Gastroesophageal sphincter (tissue), 4 donors: ENCODE measurements at regions not wholly inside any gene's neighbourhood (a gene's known extent, or its start where the extent isn't known, plus 50 kb on each side); places are given as distances from the start of the nearest gene placed in this dataset.

Experiments used
- ATAC-seq: fragments of 150-250 bp; one replicate; pipeline ENCODE4 v1.9.1; 2016; ENCODE audit warnings: mild to moderate bottlenecking, moderate library complexity
- H3K27ac ChIP-seq, 4 donors: fragments of 200-600 bp; sonication (generic) in 3 of 4; 1 replicate in 3 of 4; 2 replicates in 1 of 4; pipeline ENCODE4 v1.5.1; 2016 to 2019
- H3K27me3 ChIP-seq: fragments of 200-600 bp; sonication (generic); one replicate; pipeline ENCODE4 v1.5.1; 2019
- H3K36me3 ChIP-seq, 2 donors: fragments of 200-600 bp; sonication (generic); one replicate each; pipeline ENCODE4 v1.5.1; 2019; ENCODE audit warnings: control low read depth in 1 of 2
- H3K4me1 ChIP-seq, 3 donors: fragments of 200-600 bp; sonication (generic); 1 replicate in 2 of 3; 2 replicates in 1 of 3; pipeline ENCODE4 v1.5.1; 2016 to 2019; ENCODE audit warnings: control low read depth in 2 of 3
- H3K4me3 ChIP-seq, 2 donors: fragments of 200-600 bp; sonication (generic); one replicate each; pipeline ENCODE4 v1.5.1; 2019; ENCODE audit warnings: mild to moderate bottlenecking in 1 of 2, moderate library complexity in 1 of 2
- H3K9me3 ChIP-seq, 3 donors: fragments of 200-600 bp; sonication (generic); one replicate each; pipeline ENCODE4 v1.5.1; 2017 to 2019; ENCODE audit warnings: control low read depth in 2 of 3
- CTCF ChIP-seq, 4 experiments: fragments of 200-600 bp in 2 of 4; fragments of 450-650 bp in 2 of 4; sonication (generic) in 1 of 4; IDR thresholded peaks; one replicate each; pipeline ENCODE4 v1.5.1; 2017 to 2019; ENCODE audit warnings: antibody characterized with exemption in 4 of 4, mild to moderate bottlenecking in 2 of 4, moderate library complexity in 2 of 4
- EP300 ChIP-seq: sonication (generic); formaldehyde crosslinking; IDR thresholded peaks from one replicate; pipeline ENCODE4 v1.6.1; 2017; ENCODE audit warnings: antibody characterized with exemption, mild to moderate bottlenecking
- POLR2A ChIP-seq, 2 donors: fragments of 450-650 bp; IDR thresholded peaks; one replicate each; pipeline ENCODE4 v1.6.1; 2017; ENCODE audit warnings: antibody characterized with exemption in 2 of 2, mild to moderate bottlenecking in 2 of 2, moderate library complexity in 1 of 2
- POLR2AphosphoS5 ChIP-seq: sonication (generic); formaldehyde crosslinking; IDR thresholded peaks from one replicate; pipeline ENCODE4 v1.6.1; 2017; ENCODE audit warnings: antibody characterized with exemption
- WGBS, 2 donors: methylation state at CpG; one replicate each; pipeline ENCODE4 v1.1.5; 2018; ENCODE audit warnings: low coverage in 1 of 2; 5-methylcytosine and 5-hydroxymethylcytosine counted together

DNA sequence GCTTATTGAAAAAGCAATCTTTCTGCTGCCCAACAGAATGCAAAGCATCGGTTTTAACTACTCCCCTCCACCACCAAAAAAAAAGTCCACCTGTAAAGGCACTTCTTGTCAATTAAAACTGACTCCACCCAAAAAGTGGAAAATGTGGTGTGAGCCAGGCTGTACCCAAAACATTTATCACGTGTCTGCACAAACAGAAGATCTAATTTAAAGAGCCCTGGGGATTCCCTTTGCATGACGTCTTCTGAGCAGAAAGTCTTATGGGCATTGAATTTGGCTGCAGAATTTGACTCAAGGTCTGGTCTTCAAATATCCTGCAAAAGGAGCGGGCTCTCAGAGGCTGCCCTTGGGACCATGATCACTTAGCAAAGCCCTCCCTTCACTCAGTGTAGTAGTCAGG lies 358.3 kb upstream of the KLHL29 start:
- 89 to 100% methylated on average over 2 to 4 of the region's 4 CpGs for WGBS, 2 donors
- Histone ChIP-seq H3K4me3 (no peak overlapping the region), H3K4me1 (no peaks in the 10 kb centered on the region), H3K27me3 (peaks cover 20% of the 10 kb centered on the region), H3K36me3 (no peaks in the 10 kb centered on the region), H3K27ac (no peak overlapping the region), H3K9me3 (no peaks in the 10 kb centered on the region)
- ATAC-seq = no peak
- TF ChIP-seq EP300 (no peak), CTCF (IDR thresholded peaks at IDR 0.05) (no peak), POLR2AphosphoS5 (no peak), POLR2A (IDR thresholded peaks at IDR 0.05) (no peak)

DNA sequence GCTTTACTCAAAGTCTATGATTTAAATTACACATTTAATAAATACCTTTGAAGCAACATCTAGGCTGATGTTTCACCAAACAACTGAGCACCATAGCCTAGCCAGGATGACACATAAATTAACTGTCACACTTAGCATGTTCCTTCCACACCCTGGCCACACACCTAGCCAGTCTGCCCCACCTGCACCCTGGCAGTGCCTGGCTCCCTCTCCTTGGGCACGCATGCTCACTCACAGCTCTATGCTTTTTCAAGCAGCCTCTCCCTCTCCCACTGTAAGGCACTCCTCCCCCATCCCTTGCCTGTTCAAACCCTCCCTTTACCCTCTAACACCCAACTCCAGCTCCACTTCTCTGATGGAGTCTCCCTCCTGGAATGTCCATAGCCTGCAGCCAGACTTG lies 357.6 kb upstream of the KLHL29 start:
- TF ChIP-seq CTCF (IDR thresholded peaks at IDR 0.05) (no peak), EP300 (no peak), POLR2A (IDR thresholded peaks at IDR 0.05) (no peak), POLR2AphosphoS5 (no peak)
- ATAC-seq = no peak
- Histone ChIP-seq H3K36me3 (no peaks in the 10 kb centered on the region), H3K4me3 (no peak overlapping the region), H3K4me1 (no peaks in the 10 kb centered on the region), H3K27me3 (peaks cover 20% of the 10 kb centered on the region), H3K27ac (no peak overlapping the region), H3K9me3 (no peaks in the 10 kb centered on the region)
- 78 to 83% methylated on average over 1 of the region's 1 CpG for WGBS, 2 donors

DNA sequence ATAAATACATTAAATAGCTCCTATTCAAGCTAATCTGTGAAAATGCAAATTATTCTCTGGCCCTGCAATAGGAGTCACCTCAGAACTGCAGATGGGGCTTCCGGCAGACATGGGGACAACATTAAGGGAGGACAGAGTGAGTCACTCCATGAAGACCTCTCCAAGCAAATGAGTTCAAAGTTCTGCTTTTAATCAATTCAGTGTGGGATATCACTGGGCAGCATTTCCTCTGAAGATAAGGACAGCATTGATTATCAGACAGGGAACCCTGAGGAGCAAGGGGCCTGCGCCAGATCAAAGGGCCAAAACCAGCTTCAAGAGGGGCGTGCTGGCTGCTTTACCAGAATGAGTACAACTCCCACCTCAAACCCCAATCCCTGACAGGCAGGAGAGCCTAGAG lies 356.9 kb upstream of the KLHL29 start:
- H3K4me1 ChIP-seq = no peaks in the 10 kb centered on the region
- no peak overlapping the region for H3K27ac ChIP-seq
- no peaks in the 10 kb centered on the region for H3K9me3 ChIP-seq
- TF ChIP-seq POLR2A (IDR thresholded peaks at IDR 0.05) = no peak
- no peak for TF ChIP-seq EP300
- TF ChIP-seq POLR2AphosphoS5 = no peak
- TF ChIP-seq CTCF (IDR thresholded peaks at IDR 0.05) = no peak
- H3K4me3 ChIP-seq = no peak overlapping the region
- no peaks in the 10 kb centered on the region for H3K36me3 ChIP-seq
- no peak for ATAC-seq
- 88 to 100% methylated on average over 1 to 3 of the region's 3 CpGs for WGBS, 2 donors
- H3K27me3 ChIP-seq = peaks cover 20% of the 10 kb centered on the region

- no peak for ATAC-seq
- WGBS, 2 donors = 83 to 91% methylated on average over 4 to 5 of the region's 5 CpGs
These were observed 355.9 kb upstream of the KLHL29 start for GRCh38 chr2:23029111-23029510.

DNA sequence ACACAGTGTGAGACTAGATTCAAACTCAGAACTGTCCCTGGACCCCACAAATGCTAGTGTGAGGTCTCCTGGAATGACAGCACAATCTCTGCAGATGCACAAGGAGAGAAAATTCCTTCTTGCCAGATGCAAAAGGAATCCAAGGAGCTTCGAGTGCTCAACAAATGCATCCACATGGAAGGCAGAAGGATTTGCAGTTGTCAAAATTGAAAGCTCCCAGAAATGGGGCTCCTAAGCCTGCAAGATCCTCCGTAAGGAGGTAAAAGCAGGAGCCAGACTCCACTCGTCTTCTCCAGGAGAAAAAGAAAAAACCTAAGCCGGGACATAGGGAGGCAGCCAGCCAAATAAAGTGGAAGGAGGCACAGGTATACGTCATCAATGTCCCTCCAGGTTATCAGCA lies 355.0 kb upstream of the KLHL29 start:
- no peaks in the 10 kb centered on the region for H3K36me3 ChIP-seq
- peaks cover 20% of the 10 kb centered on the region for H3K27me3 ChIP-seq
- no peak for TF ChIP-seq POLR2A (IDR thresholded peaks at IDR 0.05)
- no peak for TF ChIP-seq POLR2AphosphoS5
- no peak for TF ChIP-seq CTCF (IDR thresholded peaks at IDR 0.05)
- no peak for TF ChIP-seq EP300
- WGBS, 2 donors = 44 to 45% methylated on average over 3 to 5 of the region's 5 CpGs
- no peak overlapping the region for H3K27ac ChIP-seq
- H3K4me1 ChIP-seq = no peaks in the 10 kb centered on the region
- no peaks in the 10 kb centered on the region for H3K9me3 ChIP-seq
- no peak for ATAC-seq
- no peak overlapping the region for H3K4me3 ChIP-seq

More at GRCh38 chr2:23029111-23029510, 355.9 kb upstream of the KLHL29 start:
- Histone ChIP-seq H3K9me3 (no peaks in the 10 kb centered on the region), H3K27me3 (peaks cover 20% of the 10 kb centered on the region), H3K36me3 (no peaks in the 10 kb centered on the region), H3K4me3 (no peak overlapping the region), H3K4me1 (no peaks in the 10 kb centered on the region), H3K27ac (no peak overlapping the region)
- TF ChIP-seq POLR2A (IDR thresholded peaks at IDR 0.05) (no peak), CTCF (IDR thresholded peaks at IDR 0.05) (no peak), EP300 (no peak), POLR2AphosphoS5 (no peak)
